ENCODE measurements at regions not wholly inside any gene's neighbourhood (a gene's known extent, or its start where the extent isn't known, plus 50 kb on each side); places are given as distances from the start of the nearest gene placed in this dataset.
A peak's percentile ranks its signal among the peaks of the same experiment; 100 is the strongest.

DNA sequence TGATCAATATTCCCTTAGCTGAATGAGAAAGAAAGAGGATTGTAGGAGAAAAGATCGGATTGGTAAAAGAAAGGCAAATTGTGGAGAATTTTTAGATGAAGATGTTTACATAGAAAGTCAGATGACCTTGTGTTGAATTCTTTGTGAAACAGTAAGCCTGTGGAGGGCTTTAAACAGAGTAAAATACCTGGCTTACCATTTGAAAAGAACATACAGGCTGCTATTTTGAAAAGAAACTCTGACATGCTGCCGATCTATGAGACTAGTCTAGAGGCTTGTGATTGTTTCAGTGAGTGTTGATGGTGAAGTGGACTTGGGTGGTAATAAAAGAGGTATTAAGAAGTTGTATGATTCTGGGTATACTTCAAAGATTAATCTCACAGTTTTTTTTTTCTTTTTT is 938.9 kb upstream of the PRR20A start:
- DNase-seq (ENCODE audit: low spot score): no peak

GRCh38 chr13:56216221-56216620 is 924.5 kb upstream of the PRR20A start:
- DNase-seq (ENCODE audit: low spot score): no peak

GRCh38 chr13:56247692-56248091 is 893.0 kb upstream of the PRR20A start:
- DNase-seq (ENCODE audit: low spot score): no peak

GRCh38 chr13:56271686-56272085 is 869.0 kb upstream of the PRR20A start:
- DNase-seq (ENCODE audit: low spot score): peak; percentile 6

DNA sequence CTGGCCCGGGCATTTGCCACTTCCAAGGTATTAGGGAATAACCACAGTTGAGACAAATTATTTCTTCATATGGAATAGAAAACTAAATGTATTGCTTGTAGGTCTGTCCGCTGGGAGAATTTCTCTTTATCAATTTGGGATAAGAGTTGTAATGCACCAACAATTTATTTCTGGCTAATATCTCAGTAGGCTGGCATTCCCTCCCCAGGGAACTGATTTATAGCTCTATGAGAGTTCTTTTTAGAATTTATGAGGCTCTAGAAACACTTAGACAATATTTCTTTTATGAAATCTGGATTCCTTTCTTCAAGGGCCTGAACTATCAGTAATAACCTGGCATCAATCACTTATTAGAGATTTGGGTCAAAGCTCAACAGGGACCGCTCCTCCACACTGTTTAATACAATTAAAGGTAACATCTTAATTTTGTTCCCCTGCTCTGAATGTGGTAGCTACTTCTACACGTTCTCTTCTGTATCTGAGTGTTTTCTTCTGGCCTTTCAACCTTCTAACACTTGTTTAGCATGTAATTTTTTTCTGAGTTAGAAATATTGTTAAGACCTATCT is 857.4 kb upstream of the PRR20A start:
- no peak for DNase-seq (ENCODE audit: low spot score)

GRCh38 chr13:56299650-56300049 is 841.1 kb upstream of the PRR20A start:
- DNase-seq (ENCODE audit: low spot score): no peak

- no peak for DNase-seq (ENCODE audit: low spot score)
Measured at GRCh38 chr13:56314765-56315164, 826.0 kb upstream of the PRR20A start.

GRCh38 chr13:56317841-56318240 is 822.9 kb upstream of the PRR20A start:
- DNase-seq (ENCODE audit: low spot score): no peak

DNA sequence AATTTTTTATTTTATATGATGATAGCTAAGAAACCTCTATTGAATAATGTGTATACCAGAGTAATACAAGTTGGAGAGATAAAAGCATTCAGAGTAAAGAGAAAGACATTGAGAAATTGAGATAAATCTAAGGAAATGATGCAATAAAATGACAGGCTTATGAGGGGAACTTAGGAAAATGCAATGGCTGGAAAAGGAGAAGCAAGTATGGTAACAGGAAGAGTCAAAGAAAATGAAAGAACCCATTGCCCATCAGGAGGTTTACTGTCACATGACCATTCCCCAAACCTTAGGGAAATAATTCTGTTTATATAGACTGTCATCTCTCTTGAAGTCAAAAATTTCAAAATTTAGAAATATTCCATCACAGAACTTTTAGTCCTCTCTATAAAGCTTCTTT is 808.0 kb upstream of the PRR20A start:
- no peak for DNase-seq (ENCODE audit: low spot score)

DNA sequence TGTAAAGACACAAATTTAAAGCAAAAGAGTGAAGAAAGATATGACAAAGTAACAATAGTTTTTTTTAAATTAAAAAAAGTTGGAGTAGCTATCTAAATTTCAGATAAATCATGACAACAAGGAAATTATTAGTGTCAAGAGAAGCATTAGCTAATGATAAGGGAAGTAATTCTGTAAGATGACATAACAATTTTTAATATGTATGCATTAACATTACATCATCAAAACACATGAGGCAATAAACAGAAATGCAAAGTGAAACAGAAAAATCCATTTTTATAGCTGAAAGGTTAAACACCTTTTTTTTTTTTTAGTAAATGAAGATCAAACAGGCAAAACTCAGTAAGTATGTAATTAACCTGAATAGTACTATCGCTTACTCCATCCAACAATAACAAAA is 804.9 kb upstream of the PRR20A start:
- no peak for DNase-seq (ENCODE audit: low spot score)

DNA sequence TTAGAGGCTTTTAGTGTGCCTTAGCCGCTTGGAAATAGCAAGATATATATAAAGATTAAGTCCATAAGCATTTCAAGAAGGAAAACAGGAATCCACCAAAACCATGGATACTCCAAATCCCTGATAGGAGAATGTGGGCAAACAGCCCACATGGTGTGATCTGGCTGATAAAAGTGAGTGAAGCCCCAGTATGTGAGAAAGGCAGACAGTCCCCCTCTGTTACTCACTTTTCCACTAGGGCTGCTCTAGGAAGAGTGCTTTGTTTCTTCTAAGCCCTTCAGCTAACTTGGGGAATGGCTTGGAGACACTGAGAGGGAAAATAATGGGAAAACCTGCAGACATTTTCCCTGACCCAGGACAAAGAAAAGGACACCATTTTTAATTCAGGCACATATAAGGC is 802.3 kb upstream of the PRR20A start:
- DNase-seq (ENCODE audit: low spot score): no peak

GRCh38 chr13:56347014-56347413 is 793.7 kb upstream of the PRR20A start:
- DNase-seq (ENCODE audit: low spot score): no peak

GRCh38 chr13:56349866-56350265 is 790.9 kb upstream of the PRR20A start:
- DNase-seq (ENCODE audit: low spot score): no peak

DNA sequence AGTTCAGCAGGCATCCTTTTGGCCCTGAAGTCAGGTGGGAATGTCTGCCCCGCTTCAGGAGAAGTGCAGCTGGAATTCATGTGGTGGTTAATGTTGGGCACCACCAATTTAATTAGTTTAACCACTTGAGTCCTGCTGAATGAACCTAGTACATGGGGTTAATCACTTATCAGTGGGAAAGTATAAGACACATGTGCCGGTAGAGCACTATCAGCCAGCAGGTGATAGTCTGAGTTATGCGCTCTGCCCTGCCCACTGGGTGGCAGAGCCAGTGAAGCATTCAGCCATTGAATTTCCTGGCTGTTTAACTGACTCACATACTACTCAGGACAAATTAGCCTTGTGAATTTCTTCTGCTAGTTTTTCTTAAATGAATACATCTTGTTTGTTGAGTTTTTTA is 789.7 kb upstream of the PRR20A start:
- no peak for DNase-seq (ENCODE audit: low spot score)

GRCh38 chr13:56352361-56352760 is 788.4 kb upstream of the PRR20A start:
- no peak for DNase-seq (ENCODE audit: low spot score)

GRCh38 chr13:56352901-56353300 is 787.8 kb upstream of the PRR20A start:
- no peak for DNase-seq (ENCODE audit: low spot score)

- DNase-seq (ENCODE audit: low spot score): no peak
Measured at GRCh38 chr13:56356690-56357089, 784.0 kb upstream of the PRR20A start.

DNA sequence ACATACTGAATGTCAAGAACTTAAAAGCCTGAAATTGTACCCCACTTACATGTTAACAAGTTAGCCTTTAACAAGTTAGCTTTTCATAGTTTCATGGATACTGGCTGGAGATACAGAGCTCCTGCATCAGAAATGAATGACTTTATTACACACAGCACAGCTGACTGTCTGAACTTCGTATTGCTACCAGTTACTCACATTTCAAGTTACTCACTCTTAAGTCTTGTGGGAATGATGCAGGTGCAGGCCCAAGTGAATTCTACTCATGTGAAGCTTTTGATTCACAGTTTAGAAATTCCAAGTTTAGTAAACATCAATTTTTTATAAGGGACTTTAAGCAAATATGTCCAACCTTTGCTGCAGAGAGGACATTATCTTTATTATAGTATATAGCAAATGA is 762.2 kb upstream of the PRR20A start:
- no peak for DNase-seq (ENCODE audit: low spot score)

GRCh38 chr13:56393549-56393948 is 747.2 kb upstream of the PRR20A start:
- no peak for DNase-seq (ENCODE audit: low spot score)

GRCh38 chr13:56396318-56396717 is 744.4 kb upstream of the PRR20A start:
- DNase-seq (ENCODE audit: low spot score): no peak

- DNase-seq (ENCODE audit: low spot score): no peak
Measured at GRCh38 chr13:56400774-56401173, 739.9 kb upstream of the PRR20A start.

DNA sequence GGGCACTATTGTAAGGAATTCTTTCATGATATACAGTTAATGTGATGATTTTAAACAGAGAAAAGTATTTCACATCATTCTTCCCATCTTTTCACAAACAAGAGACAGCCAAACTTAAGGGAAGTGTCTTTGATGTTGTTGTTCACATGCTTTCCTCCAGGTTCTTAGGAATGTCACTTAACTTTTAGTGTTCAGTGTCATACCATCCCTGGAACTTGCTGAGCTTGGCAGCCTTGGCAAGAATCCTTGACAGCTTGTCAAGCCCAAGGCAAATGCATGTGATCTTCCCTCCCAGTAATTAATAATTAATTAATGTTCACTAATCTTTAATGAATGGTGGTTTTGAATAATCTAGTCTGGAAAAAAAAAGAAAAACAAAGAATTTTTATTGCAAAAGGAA is 727.9 kb upstream of the PRR20A start:
- DNase-seq (ENCODE audit: low spot score): no peak

GRCh38 chr13:56424246-56424645 is 716.5 kb upstream of the PRR20A start:
- DNase-seq (ENCODE audit: low spot score): no peak

DNA sequence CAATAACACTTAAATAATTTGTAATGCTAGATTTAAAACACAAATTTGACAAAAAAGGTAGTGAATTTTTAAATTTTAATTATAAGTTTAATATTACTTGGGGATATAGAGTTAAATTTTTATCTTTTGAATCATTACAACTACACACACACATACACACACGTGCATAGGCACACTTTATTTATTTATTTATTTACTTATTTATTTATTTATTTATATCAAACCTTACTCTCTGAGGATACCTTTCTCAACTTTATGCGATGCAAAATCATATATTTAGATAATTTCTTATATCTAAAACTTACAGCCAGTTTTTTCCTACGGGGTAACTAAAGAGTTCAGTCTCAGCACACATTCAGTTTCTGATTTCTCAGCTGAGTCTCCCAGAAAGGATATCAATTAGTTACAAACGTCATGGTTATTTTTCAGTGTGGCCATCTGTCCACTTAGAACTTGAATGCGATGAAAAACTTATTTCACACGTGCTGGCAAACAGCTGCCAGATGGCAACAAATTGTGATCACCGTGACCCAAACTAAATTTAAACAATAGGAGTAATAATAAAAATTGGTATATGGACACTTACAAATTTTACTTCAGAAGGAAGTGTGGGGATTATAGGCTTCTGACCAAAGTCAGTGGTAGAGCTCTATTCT is 683.1 kb upstream of the PRR20A start:
- DNase-seq (ENCODE audit: low spot score): no peak

Data from globus pallidus (tissue), 1 donor.